DOHH2 (cell line): ENCODE measurements at regions not wholly inside any gene's neighbourhood (a gene's known extent, or its start where the extent isn't known, plus 50 kb on each side); places are given as distances from the start of the nearest gene placed in this dataset.

ENCODE experiments used
- H3F3A ChIP-seq: fragments of 200-600 bp; sonication (generic), shearing (Covaris generic); 2 replicates; pipeline ENCODE4 v1.6.0; 2016; ENCODE audit warnings: antibody characterized with exemption, mild to moderate bottlenecking; ENCODE audit not compliant: control insufficient read depth, insufficient read depth
- H3K27ac ChIP-seq: fragments of 200-600 bp; sonication (generic); 2 replicates; pipeline ENCODE4 v1.5.1; 2014; ENCODE audit warnings: low read depth, mild to moderate bottlenecking, low read length, moderate library complexity
- H3K27me3 ChIP-seq: fragments of 200-600 bp; sonication (generic); 2 replicates; pipeline ENCODE4 v1.6.1; 2014; ENCODE audit warnings: mild to moderate bottlenecking, low read length, mixed read lengths; ENCODE audit not compliant: control insufficient read depth
- H3K36me3 ChIP-seq: fragments of 200-600 bp; sonication (generic); 2 replicates; pipeline ENCODE4 v1.6.1; 2014; ENCODE audit warnings: mild to moderate bottlenecking, low read length, moderate library complexity, mixed read lengths; ENCODE audit not compliant: control insufficient read depth
- H3K4me1 ChIP-seq: fragments of 200-600 bp; sonication (generic); 2 replicates; pipeline ENCODE4 v1.6.1; 2014; ENCODE audit warnings: mild to moderate bottlenecking, low read length, mixed read lengths; ENCODE audit not compliant: control insufficient read depth
- H3K4me2 ChIP-seq: fragments of 200-600 bp; sonication (generic); 2 replicates; pipeline ENCODE4 v1.6.0; 2014; ENCODE audit warnings: mild to moderate bottlenecking, low read length, moderate library complexity
- H3K4me3 ChIP-seq: fragments of 200-600 bp; sonication (generic); 2 replicates; pipeline ENCODE4 v1.5.1; 2014; ENCODE audit warnings: mild to moderate bottlenecking, low read length, mixed read lengths
- H3K79me2 ChIP-seq: fragments of 200-600 bp; sonication (generic); 2 replicates; pipeline ENCODE4 v1.6.1; 2014; ENCODE audit warnings: mild to moderate bottlenecking, low read length, mixed read lengths; ENCODE audit not compliant: control insufficient read depth
- H3K9me2 ChIP-seq: fragments of 200-600 bp; sonication (generic); replicated peaks from 2 replicates; pipeline ENCODE4 v1.6.1; 2014; ENCODE audit warnings: mild to moderate bottlenecking, low read length, mixed read lengths; ENCODE audit not compliant: control insufficient read depth
- H3K9me3 ChIP-seq: fragments of 200-600 bp; sonication (generic); 2 replicates; pipeline ENCODE4 v1.6.1; 2014; ENCODE audit warnings: antibody characterized with exemption, low read length, mixed read lengths; ENCODE audit not compliant: control insufficient read depth, insufficient read depth
- H4K20me1 ChIP-seq: fragments of 200-600 bp; sonication (generic); 2 replicates; pipeline ENCODE4 v1.6.0; 2014; ENCODE audit warnings: low read depth, mild to moderate bottlenecking, antibody characterized with exemption, low read length, moderate library complexity; ENCODE audit not compliant: control insufficient read depth, insufficient read depth
- CTCF ChIP-seq: fragments of 200-600 bp; sonication (generic); IDR thresholded peaks from one replicate; pipeline ENCODE4 v1.5.1; 2014; ENCODE audit warnings: antibody characterized with exemption, mild to moderate bottlenecking, low read depth, low read length; ENCODE audit not compliant: poor library complexity, severe bottlenecking
- EZH2phosphoT487 ChIP-seq: fragments of 200-600 bp; sonication (generic); IDR thresholded peaks from 2 replicates; pipeline ENCODE4 v1.6.1; 2017; ENCODE audit warnings: borderline replicate concordance, mild to moderate bottlenecking, antibody characterized with exemption, low read length, moderate library complexity, mixed read lengths

GRCh38 chr4:100848841-100849240 lies 331.0 kb upstream of the EMCN start:
- Histone ChIP-seq H4K20me1 (no peaks in the 10 kb centered on the region), H3K79me2 (no peaks in the 10 kb centered on the region), H3F3A (no peaks in the 10 kb centered on the region), H3K4me3 (no peak overlapping the region), H3K27ac (no peak overlapping the region), H3K4me2 (no peak overlapping the region), H3K36me3 (no peaks in the 10 kb centered on the region), H3K9me3 (no peaks in the 10 kb centered on the region), H3K27me3 (no peaks in the 10 kb centered on the region), H3K9me2 (no peaks in the 10 kb centered on the region), H3K4me1 (no peaks in the 10 kb centered on the region)
- no peak for TF ChIP-seq CTCF
- TF ChIP-seq EZH2phosphoT487: no peak

GRCh38 chr4:100843910-100844309 lies 326.1 kb upstream of the EMCN start:
- Histone ChIP-seq H3K4me1 (no peaks in the 10 kb centered on the region), H3K79me2 (no peaks in the 10 kb centered on the region), H3K4me2 (no peak overlapping the region), H3F3A (no peaks in the 10 kb centered on the region), H3K36me3 (no peaks in the 10 kb centered on the region), H3K27me3 (no peaks in the 10 kb centered on the region), H4K20me1 (no peaks in the 10 kb centered on the region), H3K9me2 (no peaks in the 10 kb centered on the region), H3K27ac (no peak overlapping the region), H3K9me3 (no peaks in the 10 kb centered on the region), H3K4me3 (no peak overlapping the region)
- TF ChIP-seq EZH2phosphoT487 (no peak), CTCF (no peak)

GRCh38 chr4:100842856-100843255 lies 325.0 kb upstream of the EMCN start:
- H3K27ac ChIP-seq: no peak overlapping the region
- H3K4me1 ChIP-seq: no peaks in the 10 kb centered on the region
- H3K4me2 ChIP-seq: no peak overlapping the region
- no peaks in the 10 kb centered on the region for H3K9me3 ChIP-seq
- no peaks in the 10 kb centered on the region for H4K20me1 ChIP-seq
- no peaks in the 10 kb centered on the region for H3F3A ChIP-seq
- TF ChIP-seq EZH2phosphoT487 (no peak), CTCF (no peak)
- H3K36me3 ChIP-seq: no peaks in the 10 kb centered on the region
- no peaks in the 10 kb centered on the region for H3K9me2 ChIP-seq
- no peak overlapping the region for H3K4me3 ChIP-seq
- H3K27me3 ChIP-seq: no peaks in the 10 kb centered on the region
- H3K79me2 ChIP-seq: no peaks in the 10 kb centered on the region

GRCh38 chr4:100841911-100842310 lies 324.1 kb upstream of the EMCN start:
- Histone ChIP-seq H3K4me2 (no peak overlapping the region), H3K9me2 (no peaks in the 10 kb centered on the region), H3K4me3 (no peak overlapping the region), H3K4me1 (no peaks in the 10 kb centered on the region), H3K27me3 (no peaks in the 10 kb centered on the region), H4K20me1 (no peaks in the 10 kb centered on the region), H3K36me3 (no peaks in the 10 kb centered on the region), H3K27ac (no peak overlapping the region), H3K9me3 (no peaks in the 10 kb centered on the region), H3F3A (no peaks in the 10 kb centered on the region), H3K79me2 (no peaks in the 10 kb centered on the region)
- no peak for TF ChIP-seq EZH2phosphoT487
- no peak for TF ChIP-seq CTCF
